Keratinocyte (primary cell): ENCODE measurements at regions not wholly inside any gene's neighbourhood (a gene's known extent, or its start where the extent isn't known, plus 50 kb on each side); places are given as distances from the start of the nearest gene placed in this dataset.

Experiments used
- EZH2 ChIP-seq: IDR thresholded peaks from one replicate; pipeline ENCODE4 v1.6.1; 2012; ENCODE audit warnings: inconsistent platforms, mild to moderate bottlenecking, low read length, moderate library complexity
- TF ChIP-seq, protein P1 (sequence below), 3 experiments: IDR thresholded peaks in 1 of 3; conservative IDR thresholded peaks in 1 of 3; optimal IDR thresholded peaks in 1 of 3; 2 replicates in 2 of 3; 3 replicates in 1 of 3; pipeline versions ENCODE3 to v1.5.1; 2011; ENCODE audit warnings: low read length in 3 of 3, mild to moderate bottlenecking in 3 of 3, moderate library complexity in 2 of 3, control low read depth in 1 of 3, inconsistent platforms in 1 of 3; ENCODE audit not compliant: insufficient read depth in 2 of 3; ENCODE audit errors: extremely low read depth in 1 of 3

DNA sequence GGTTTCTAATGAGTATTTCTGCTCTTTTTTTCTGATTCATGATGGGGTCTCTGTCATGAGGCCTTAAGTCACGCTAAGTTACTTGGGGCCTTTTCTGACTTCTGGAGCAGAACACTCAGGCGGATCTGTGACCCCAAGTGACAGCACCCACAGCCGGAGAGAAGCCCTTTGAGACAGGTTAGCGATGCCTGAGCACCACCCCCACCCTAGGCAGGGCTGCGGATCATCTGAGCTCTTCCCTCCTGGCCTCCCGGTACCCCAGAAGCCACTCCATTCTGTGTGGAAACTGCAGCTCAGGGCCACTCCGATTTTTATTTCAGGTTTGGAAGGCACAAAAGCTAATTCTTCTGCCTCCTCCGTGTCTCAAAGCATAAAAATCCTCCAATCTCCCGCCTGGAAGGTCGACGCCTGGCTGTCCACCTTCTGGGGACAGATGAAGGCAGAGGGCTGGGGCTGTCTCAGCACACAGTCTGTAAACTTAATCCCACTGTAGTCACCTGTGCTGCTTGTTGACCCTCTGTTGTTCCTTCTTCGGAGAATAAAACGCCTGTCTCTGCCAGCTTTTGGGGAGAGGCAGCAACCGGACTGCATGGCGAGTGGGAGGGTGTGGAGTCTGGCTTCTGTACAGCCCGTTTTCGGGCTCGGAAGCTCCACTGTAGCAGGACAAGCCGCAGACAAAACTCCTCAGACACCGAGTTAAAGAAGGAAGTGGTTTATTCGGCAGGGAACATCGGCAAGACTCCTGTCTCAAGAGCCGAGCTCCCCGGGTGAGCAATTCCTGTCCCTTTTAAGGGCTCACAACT, 88.8 kb downstream of the SPRY4 start:
- no peak for TF ChIP-seq EZH2
- TF ChIP-seq, protein P1, sequence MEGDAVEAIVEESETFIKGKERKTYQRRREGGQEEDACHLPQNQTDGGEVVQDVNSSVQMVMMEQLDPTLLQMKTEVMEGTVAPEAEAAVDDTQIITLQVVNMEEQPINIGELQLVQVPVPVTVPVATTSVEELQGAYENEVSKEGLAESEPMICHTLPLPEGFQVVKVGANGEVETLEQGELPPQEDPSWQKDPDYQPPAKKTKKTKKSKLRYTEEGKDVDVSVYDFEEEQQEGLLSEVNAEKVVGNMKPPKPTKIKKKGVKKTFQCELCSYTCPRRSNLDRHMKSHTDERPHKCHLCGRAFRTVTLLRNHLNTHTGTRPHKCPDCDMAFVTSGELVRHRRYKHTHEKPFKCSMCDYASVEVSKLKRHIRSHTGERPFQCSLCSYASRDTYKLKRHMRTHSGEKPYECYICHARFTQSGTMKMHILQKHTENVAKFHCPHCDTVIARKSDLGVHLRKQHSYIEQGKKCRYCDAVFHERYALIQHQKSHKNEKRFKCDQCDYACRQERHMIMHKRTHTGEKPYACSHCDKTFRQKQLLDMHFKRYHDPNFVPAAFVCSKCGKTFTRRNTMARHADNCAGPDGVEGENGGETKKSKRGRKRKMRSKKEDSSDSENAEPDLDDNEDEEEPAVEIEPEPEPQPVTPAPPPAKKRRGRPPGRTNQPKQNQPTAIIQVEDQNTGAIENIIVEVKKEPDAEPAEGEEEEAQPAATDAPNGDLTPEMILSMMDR (optimal IDR thresholded peaks at IDR 0.05 in 1 of 3, IDR thresholded peaks at IDR 0.05 in 1 of 3, conservative IDR thresholded peaks at IDR 0.05 in 1 of 3; ENCODE audit: extremely low read depth in 1 of 3, insufficient read depth in 2 of 3, low read length in 3 of 3), result no peak
